ENCODE measurements at regions not wholly inside any gene's neighbourhood (a gene's known extent, or its start where the extent isn't known, plus 50 kb on each side); places are given as distances from the start of the nearest gene placed in this dataset.
"Not testable (repeated sequence)": the region's sequence is repeated elsewhere in the genome, so short reads cannot be mapped to it uniquely, and the experiment has no call there.

DNA sequence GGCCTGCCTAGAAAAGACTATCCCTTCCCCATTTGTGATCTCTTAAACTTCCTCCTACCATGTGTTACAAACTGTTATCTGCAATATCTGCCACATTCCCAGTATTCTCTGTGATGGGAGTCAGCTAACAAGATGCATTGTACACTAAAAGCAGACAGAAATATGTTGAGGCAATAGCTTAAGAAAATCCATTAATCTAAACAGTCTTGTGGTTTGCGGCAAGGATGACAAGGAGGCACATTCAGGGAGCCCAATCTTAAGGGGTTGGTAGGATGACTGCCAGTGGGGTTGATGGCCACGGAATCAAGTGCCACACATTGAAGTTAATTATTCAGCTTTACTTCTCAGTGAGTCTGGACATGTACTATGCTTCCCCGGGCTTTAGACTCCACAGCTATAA lies 775.5 kb upstream of the AMELY start:
- Mint-ChIP-seq H3K27ac (no peak overlapping the region), H3K9me3 (no peaks in the 10 kb centered on the region), H3K36me3 (no peaks in the 10 kb centered on the region)
- ATAC-seq (no peak), DNase-seq (ENCODE audit: low spot score in 2 of 2) (no peak)

DNA sequence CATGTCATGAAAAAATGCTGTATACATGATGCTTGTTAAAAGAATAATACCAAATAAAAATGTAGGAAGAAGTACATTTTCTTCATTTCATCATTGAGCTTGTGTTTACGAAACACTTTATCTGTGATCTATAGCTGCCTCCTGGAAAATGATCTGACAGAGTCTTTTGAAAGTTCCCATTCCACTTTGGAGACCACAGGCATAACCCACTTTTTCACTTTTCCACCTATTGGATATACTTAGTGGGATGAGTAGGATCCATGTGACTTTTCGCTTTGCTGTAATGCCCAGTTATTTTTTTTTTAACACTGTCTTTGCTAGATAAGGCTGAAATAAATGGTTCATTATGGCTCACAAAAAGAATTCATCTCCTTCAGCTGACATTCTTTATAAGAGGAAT lies 773.0 kb upstream of the AMELY start:
- Mint-ChIP-seq H3K36me3 (no peaks in the 10 kb centered on the region), H3K27ac (no peak overlapping the region), H3K9me3 (no peaks in the 10 kb centered on the region)
- no peak for ATAC-seq
- no peak for DNase-seq (ENCODE audit: low spot score in 2 of 2)

GRCh38 chrY:7682386-7682785 lies 770.8 kb upstream of the AMELY start:
- no peak overlapping the region for H3K27ac Mint-ChIP-seq
- ATAC-seq (no peak), DNase-seq (ENCODE audit: low spot score in 2 of 2) (no peak)
- H3K36me3 Mint-ChIP-seq, result no peaks in the 10 kb centered on the region
- H3K9me3 Mint-ChIP-seq, result no peaks in the 10 kb centered on the region

DNA sequence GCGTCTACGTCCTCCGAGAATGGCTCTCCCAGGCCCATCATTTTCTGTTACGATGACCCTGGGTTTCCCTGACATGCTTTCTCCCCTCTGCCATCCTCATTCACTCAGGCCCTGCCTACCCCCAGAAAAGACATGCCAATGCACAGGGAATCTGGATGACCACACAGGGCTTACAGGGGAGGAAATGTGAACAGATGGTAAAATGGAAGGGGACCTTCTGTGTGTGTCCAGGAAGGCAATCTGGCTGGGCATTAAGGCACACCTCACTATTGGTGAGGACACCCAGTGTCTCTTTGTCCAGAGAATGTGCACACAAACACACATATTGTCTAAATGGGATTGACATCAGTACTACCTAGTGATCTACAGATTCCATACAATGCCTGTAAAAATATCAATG lies 769.9 kb upstream of the AMELY start:
- Mint-ChIP-seq H3K9me3 (no peaks in the 10 kb centered on the region), H3K36me3 (no peaks in the 10 kb centered on the region), H3K27ac (no peak overlapping the region)
- ATAC-seq (no peak), DNase-seq (ENCODE audit: low spot score in 2 of 2) (no peak)

DNA sequence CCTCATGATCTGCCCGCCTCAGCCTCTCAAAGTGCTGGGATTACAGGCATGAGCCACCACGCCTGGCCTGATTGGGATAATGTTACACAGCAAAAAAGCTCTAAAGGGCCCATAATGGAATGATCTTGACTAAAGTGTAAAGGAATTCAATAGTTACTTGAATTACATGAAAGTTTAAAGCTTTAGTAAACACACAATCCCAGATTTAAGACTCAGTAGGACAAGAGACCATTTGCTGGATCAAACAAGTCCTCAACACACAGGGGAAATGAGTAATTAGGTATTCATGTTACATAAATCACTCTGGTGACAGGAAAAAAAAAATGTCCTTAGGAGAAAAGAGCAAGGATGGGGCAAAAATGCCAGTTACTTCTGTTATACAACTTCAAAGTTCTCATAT lies 762.9 kb upstream of the AMELY start:
- Mint-ChIP-seq H3K9me3 (no peaks in the 10 kb centered on the region), H3K36me3 (no peaks in the 10 kb centered on the region), H3K27ac (no peak overlapping the region)
- no peak for ATAC-seq
- DNase-seq (ENCODE audit: low spot score in 2 of 2), result no peak

- ATAC-seq (no peak), DNase-seq (ENCODE audit: low spot score in 2 of 2) (no peak)
- no peak overlapping the region for H3K27ac Mint-ChIP-seq
- no peaks in the 10 kb centered on the region for H3K36me3 Mint-ChIP-seq
- H3K9me3 Mint-ChIP-seq, result no peaks in the 10 kb centered on the region
Observed at GRCh38 chrY:7672796-7673195, 761.2 kb upstream of the AMELY start.

DNA sequence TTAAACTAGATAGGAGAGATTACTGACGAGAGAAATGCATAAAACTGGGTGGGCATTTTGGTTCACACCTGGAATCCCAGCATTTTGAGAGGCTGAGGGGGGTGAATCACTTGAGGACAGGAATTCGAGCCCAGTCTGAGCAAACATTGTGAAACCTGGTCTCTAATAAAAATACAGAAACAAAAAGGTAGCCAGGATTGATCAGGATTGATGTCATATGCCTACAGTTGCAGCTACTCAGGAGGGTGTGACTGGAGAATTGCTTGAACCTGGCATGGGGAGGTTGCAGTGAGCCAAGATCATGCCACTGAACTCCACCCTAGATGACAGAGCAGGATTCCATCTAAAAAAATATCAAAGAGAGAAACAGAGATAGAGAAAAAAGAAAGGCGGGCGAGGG lies 751.7 kb upstream of the AMELY start:
- no peak overlapping the region for H3K27ac Mint-ChIP-seq
- ATAC-seq, result no peak
- no peaks in the 10 kb centered on the region for H3K36me3 Mint-ChIP-seq
- DNase-seq (ENCODE audit: low spot score in 2 of 2), result no peak
- no peaks in the 10 kb centered on the region for H3K9me3 Mint-ChIP-seq

- Mint-ChIP-seq H3K9me3 (no peaks in the 10 kb centered on the region), H3K27ac (no peak overlapping the region), H3K36me3 (no peaks in the 10 kb centered on the region)
- ATAC-seq (no peak), DNase-seq (ENCODE audit: low spot score in 2 of 2) (no peak)
Observed at GRCh38 chrY:7659047-7659446, 747.5 kb upstream of the AMELY start.

- DNase-seq (ENCODE audit: low spot score in 2 of 2), result no peak
- no peak for ATAC-seq
- Mint-ChIP-seq H3K36me3 (no peaks in the 10 kb centered on the region), H3K27ac (no peak overlapping the region), H3K9me3 (no peaks in the 10 kb centered on the region)
Observed at GRCh38 chrY:7656596-7656995, 745.0 kb upstream of the AMELY start.

GRCh38 chrY:7654985-7655384 lies 743.4 kb upstream of the AMELY start:
- no peak overlapping the region for H3K27ac Mint-ChIP-seq
- ATAC-seq (no peak), DNase-seq (ENCODE audit: low spot score in 2 of 2) (no peak)
- H3K36me3 Mint-ChIP-seq, result no peaks in the 10 kb centered on the region
- H3K9me3 Mint-ChIP-seq, result no peaks in the 10 kb centered on the region

DNA sequence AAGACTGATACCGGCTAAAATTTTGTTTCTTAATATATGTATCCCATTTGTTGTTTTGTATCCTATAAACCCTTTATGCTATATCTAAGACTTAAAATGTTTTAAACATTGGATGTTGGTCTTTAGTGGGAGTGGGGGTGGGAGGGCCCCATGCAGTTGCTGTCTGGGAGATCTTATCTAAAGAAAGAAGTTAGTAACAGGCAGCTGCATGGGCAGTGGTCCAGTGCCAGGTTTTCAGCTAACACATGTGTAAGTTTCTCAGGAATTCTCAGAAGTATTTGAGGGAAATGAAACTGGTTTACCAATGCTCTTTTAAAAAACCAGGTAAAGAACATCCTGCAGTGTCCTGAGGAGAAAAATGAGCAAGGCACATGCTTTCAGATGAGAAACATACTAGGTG lies 738.3 kb upstream of the AMELY start:
- not testable (repeated sequence) for H3K36me3 Mint-ChIP-seq; ATAC-seq; H3K27ac Mint-ChIP-seq; DNase-seq (ENCODE audit: low spot score in 2 of 2); H3K9me3 Mint-ChIP-seq

Data from activated naive CD4-positive, alpha-beta T cell treated with anti-CD3 and anti-CD28 coated beads, Interleukin-2, amount 50 U/mL, for 72 hours (primary cell).